ENCODE measurements at regions not wholly inside any gene's neighbourhood (a gene's known extent, or its start where the extent isn't known, plus 50 kb on each side); places are given as distances from the start of the nearest gene placed in this dataset.

DNA sequence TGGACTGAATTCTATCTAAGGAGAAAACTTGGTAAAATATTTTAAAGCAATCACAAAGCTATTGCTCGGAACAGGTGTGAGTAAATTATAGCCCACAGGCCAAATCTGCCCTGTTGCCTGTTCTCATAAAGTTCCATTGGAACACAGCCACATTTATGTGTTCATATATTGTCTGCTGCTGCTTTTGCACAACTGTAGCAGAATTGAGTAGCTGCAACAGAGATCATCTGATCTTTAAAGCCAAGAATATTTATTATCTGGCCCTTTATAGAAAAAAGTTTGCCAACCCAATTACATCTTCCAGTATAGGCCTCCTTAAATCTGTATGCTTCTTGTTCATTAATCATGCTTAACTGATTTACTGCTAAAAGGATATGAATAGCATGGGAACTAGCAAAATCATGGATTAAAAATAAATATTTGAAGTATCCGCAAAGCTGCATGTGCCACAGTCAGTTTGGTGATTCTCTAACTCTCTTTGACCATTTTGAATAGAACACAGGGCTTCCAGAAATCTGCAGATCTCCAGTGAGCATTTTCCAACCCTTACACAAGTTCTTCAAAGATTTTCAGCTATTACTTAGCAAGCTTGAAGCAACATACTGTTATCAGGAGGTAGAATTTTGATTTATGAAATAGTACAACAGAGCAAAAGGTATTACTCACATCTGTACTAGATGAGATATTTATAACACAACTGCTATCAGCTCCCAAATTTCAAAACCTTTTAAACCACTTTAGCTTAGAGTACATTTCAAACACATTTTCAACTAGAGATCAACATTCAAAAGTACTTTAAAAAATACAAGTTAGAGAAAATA is 312.6 kb upstream of the ID4 start:
- H3K4me2 ChIP-seq (ENCODE audit: low read length) = no peak overlapping the region
- no peaks in the 10 kb centered on the region for H3K9me3 ChIP-seq (ENCODE audit: control insufficient read depth in 1 of 2, insufficient read depth in 1 of 2, low read depth in 1 of 2, low read length in 2 of 2)
- BruUV-seq (replicated peaks) = no TSS peak
- no peak for TF ChIP-seq TCF7L2 (IDR thresholded peaks at IDR 0.05; ENCODE audit: borderline replicate concordance, extremely low read depth, insufficient read depth, insufficient read length)
- no peak for TF ChIP-seq POLR2AphosphoS5 (IDR thresholded peaks at IDR 0.05; ENCODE audit: low read depth, low read length)
- no peak for TF ChIP-seq SP1 (IDR thresholded peaks at IDR 0.05; ENCODE audit: low read depth)
- no peaks in the 10 kb centered on the region for H3K36me3 ChIP-seq (ENCODE audit: control insufficient read depth in 1 of 2, insufficient read depth in 2 of 2, low read length in 2 of 2)
- H3K4me1 ChIP-seq (ENCODE audit: control insufficient read depth in 1 of 2, insufficient read depth in 2 of 2, low read length in 2 of 2) = no peaks in the 10 kb centered on the region
- H3K27me3 ChIP-seq (ENCODE audit: insufficient read depth, low read length) = no peaks in the 10 kb centered on the region
- ChIA-PET CTCF (no interaction called here), RAD21 (ENCODE audit: low non-redundant PET in 1 of 2, low total read pairs in 2 of 2, uncharacterized antibody in 2 of 2, unreplicated experiment in 2 of 2) (no interaction called here), POLR2A (no interaction called here)
- no peak overlapping the region for H3K27ac ChIP-seq (ENCODE audit: low read depth, low read length)
- no peaks in the 10 kb centered on the region for H3K9me2 ChIP-seq (ENCODE audit: insufficient read depth)
- intact Hi-C loops (cut with micrococcal nuclease) = no loop called here
- no peaks in the 10 kb centered on the region for H4K20me1 ChIP-seq (ENCODE audit: insufficient read depth)
- H3K4me3 ChIP-seq (replicated peaks in 1 of 2; ENCODE audit: low read depth in 1 of 2, low read length in 2 of 2) = no peak overlapping the region
- no peaks in the 10 kb centered on the region for H3K79me2 ChIP-seq (ENCODE audit: insufficient read depth, low read length)
- H2AFZ ChIP-seq (ENCODE audit: low read depth, low read length, poor library complexity, severe bottlenecking) = no peak overlapping the region
- DNase-seq (ENCODE audit: low read depth, low spot score) (no peak), ATAC-seq (no peak)
- no peak overlapping the region for H3K9ac ChIP-seq (ENCODE audit: low read length)

DNA sequence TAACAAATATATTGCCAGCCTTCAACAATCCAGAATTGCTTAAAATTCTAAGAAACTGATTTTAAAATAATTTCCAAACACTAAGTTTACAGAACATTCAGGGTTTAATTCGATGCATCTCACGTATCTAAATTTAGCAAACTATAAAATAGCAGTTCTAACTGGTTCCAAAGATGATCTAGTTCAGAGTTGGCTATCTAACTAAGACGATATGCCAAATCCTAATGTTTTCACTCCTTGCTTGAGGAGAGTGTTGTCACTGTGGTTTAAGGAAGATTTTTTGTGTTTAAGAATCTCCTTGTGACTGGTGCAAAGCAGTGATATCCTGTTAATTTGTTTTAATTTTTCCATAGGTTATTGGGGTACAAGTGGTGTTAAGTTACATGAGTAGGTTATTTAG is 311.5 kb upstream of the ID4 start:
- Histone ChIP-seq H3K9me3 (ENCODE audit: control insufficient read depth in 1 of 2, insufficient read depth in 1 of 2, low read depth in 1 of 2, low read length in 2 of 2) (no peaks in the 10 kb centered on the region), H3K79me2 (ENCODE audit: insufficient read depth, low read length) (no peaks in the 10 kb centered on the region), H3K27me3 (ENCODE audit: insufficient read depth, low read length) (no peaks in the 10 kb centered on the region), H3K9me2 (ENCODE audit: insufficient read depth) (no peaks in the 10 kb centered on the region), H3K36me3 (ENCODE audit: control insufficient read depth in 1 of 2, insufficient read depth in 2 of 2, low read length in 2 of 2) (no peaks in the 10 kb centered on the region), H3K4me3 (replicated peaks in 1 of 2; ENCODE audit: low read depth in 1 of 2, low read length in 2 of 2) (no peak overlapping the region), H3K4me2 (ENCODE audit: low read length) (no peak overlapping the region), H3K9ac (ENCODE audit: low read length) (no peak overlapping the region), H3K4me1 (ENCODE audit: control insufficient read depth in 1 of 2, insufficient read depth in 2 of 2, low read length in 2 of 2) (no peaks in the 10 kb centered on the region), H2AFZ (ENCODE audit: low read depth, low read length, poor library complexity, severe bottlenecking) (no peak overlapping the region), H3K27ac (ENCODE audit: low read depth, low read length) (no peak overlapping the region), H4K20me1 (ENCODE audit: insufficient read depth) (no peaks in the 10 kb centered on the region)
- ChIA-PET POLR2A (no interaction called here), CTCF (no interaction called here), RAD21 (ENCODE audit: low non-redundant PET in 1 of 2, low total read pairs in 2 of 2, uncharacterized antibody in 2 of 2, unreplicated experiment in 2 of 2) (no interaction called here)
- no peak for TF ChIP-seq TCF7L2 (IDR thresholded peaks at IDR 0.05; ENCODE audit: borderline replicate concordance, extremely low read depth, insufficient read depth, insufficient read length)
- TF ChIP-seq JUND (IDR thresholded peaks at IDR 0.05) = no peak
- no peak for TF ChIP-seq RAD21 (IDR thresholded peaks at IDR 0.05; ENCODE audit: low read depth)
- TF ChIP-seq POLR2A (IDR thresholded peaks at IDR 0.05; ENCODE audit: borderline replicate concordance, extremely low read depth, insufficient read depth, insufficient read length) = no peak
- no peak for TF ChIP-seq FOSL1 (IDR thresholded peaks at IDR 0.05; ENCODE audit: low read depth)
- TF ChIP-seq ELF1 (IDR thresholded peaks at IDR 0.05; ENCODE audit: borderline replicate concordance, low read depth) = no peak
- DNase-seq (ENCODE audit: low read depth, low spot score) (no peak), ATAC-seq (no peak)
- BruUV-seq (replicated peaks) = no TSS peak
- intact Hi-C loops (cut with micrococcal nuclease) = no loop called here
